ENCODE measurements at regions not wholly inside any gene's neighbourhood (a gene's known extent, or its start where the extent isn't known, plus 50 kb on each side); places are given as distances from the start of the nearest gene placed in this dataset.

DNA sequence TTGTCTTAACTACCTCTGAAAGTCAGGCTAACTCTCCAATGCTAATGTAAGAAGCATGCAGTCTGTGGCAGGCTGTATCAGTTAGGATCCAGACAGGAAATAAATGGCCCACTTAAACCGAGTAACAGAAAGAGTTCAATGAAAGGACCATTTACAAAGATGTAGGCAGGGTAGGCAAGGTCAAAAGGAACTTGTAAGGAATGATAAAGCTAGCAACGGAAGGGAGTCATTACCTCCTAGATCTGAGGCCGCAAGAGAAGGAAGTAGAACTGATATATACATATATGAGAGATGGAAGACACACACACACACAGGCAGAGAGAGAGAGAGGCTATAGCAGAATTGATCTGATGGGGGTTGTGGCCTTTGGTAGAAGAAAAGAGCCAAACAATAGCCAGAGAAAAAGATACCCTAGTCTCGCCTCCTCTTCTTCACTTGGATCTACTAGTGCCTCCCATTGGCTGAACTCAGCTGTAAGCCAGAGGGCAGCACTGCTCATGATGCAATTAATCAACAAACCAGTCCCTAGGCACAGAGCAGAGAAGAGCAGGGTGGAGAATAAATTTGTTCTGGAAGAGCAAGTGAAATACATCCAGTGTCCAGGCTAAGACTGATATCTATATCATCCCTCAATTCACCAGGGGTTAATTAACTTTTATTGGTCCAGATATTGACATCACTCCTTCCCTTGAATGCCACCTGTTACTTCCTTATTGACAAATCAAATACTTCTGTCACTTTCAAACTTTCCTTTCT is 91.2 kb downstream of the LSMEM1 start:
- Histone ChIP-seq H3K4me3 (no peak overlapping the region), H3K27ac (peak overlapping the region in 1 of 2 donors; percentile 33), H3K9me3 (no peaks in the 10 kb centered on the region), H3K27me3 (replicated peaks; ENCODE audit: insufficient read depth) (no peaks in the 10 kb centered on the region), H3K36me3 (no peaks in the 10 kb centered on the region), H3K4me1 (replicated peaks) (no peaks in the 10 kb centered on the region)
- DNase-seq (ENCODE audit: low spot score): no peak
- intact Hi-C loops (cut with DNase I): no loop called here
- TF ChIP-seq, protein P1, sequence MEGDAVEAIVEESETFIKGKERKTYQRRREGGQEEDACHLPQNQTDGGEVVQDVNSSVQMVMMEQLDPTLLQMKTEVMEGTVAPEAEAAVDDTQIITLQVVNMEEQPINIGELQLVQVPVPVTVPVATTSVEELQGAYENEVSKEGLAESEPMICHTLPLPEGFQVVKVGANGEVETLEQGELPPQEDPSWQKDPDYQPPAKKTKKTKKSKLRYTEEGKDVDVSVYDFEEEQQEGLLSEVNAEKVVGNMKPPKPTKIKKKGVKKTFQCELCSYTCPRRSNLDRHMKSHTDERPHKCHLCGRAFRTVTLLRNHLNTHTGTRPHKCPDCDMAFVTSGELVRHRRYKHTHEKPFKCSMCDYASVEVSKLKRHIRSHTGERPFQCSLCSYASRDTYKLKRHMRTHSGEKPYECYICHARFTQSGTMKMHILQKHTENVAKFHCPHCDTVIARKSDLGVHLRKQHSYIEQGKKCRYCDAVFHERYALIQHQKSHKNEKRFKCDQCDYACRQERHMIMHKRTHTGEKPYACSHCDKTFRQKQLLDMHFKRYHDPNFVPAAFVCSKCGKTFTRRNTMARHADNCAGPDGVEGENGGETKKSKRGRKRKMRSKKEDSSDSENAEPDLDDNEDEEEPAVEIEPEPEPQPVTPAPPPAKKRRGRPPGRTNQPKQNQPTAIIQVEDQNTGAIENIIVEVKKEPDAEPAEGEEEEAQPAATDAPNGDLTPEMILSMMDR (IDR thresholded peaks at IDR 0.05): peak in 1 of 4 experiments; percentile 31
- TF ChIP-seq POLR2AphosphoS5 (IDR thresholded peaks at IDR 0.05) (no peak), POLR2A (IDR thresholded peaks at IDR 0.05) (no peak)
- WGBS: 77% methylated on average over 4 of the region's 4 CpGs

DNA sequence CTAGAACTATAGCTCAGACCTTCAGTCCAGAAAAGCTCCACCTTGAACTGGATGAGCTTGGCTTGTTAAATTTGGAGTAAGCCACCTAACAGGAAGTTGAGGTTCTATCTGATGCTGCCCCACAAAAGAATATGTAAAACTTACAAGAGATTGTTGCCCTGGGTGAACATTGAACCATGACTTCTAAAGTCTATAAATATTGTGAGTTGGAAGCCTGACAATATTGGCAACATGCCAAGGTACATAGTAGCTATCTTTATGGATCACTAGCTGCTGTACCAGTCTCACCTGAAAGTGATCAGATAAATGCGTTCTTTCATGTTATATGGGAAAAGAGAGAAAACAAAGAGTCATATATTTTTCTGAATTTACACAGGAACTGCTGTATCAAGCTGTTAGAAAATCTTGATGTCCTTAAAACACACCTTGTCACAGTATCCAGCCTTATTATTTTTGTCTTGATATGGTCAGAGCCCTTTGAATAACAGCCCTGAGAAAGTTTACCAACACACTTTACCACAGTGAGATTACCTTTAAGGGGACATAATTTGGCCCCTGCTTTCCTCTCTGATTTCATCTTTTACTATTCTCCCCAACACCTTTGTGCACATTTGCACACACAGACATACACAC is 92.0 kb downstream of the LSMEM1 start:
- H3K4me3 ChIP-seq: no peak overlapping the region
- H3K9me3 ChIP-seq: no peaks in the 10 kb centered on the region
- peak; percentile 85 for TF ChIP-seq POLR2AphosphoS5 (IDR thresholded peaks at IDR 0.05)
- TF ChIP-seq, protein P1 (IDR thresholded peaks at IDR 0.05): no peak
- H3K27me3 ChIP-seq (replicated peaks; ENCODE audit: insufficient read depth): no peaks in the 10 kb centered on the region
- 17% methylated on average over 1 of the region's 1 CpG for WGBS
- intact Hi-C loops (cut with DNase I): no loop called here
- H3K4me1 ChIP-seq (replicated peaks): no peaks in the 10 kb centered on the region
- DNase-seq (ENCODE audit: low spot score): peak; percentile 93
- H3K36me3 ChIP-seq: no peaks in the 10 kb centered on the region
- peak overlapping the region; percentile 25 to 49 for H3K27ac ChIP-seq

DNA sequence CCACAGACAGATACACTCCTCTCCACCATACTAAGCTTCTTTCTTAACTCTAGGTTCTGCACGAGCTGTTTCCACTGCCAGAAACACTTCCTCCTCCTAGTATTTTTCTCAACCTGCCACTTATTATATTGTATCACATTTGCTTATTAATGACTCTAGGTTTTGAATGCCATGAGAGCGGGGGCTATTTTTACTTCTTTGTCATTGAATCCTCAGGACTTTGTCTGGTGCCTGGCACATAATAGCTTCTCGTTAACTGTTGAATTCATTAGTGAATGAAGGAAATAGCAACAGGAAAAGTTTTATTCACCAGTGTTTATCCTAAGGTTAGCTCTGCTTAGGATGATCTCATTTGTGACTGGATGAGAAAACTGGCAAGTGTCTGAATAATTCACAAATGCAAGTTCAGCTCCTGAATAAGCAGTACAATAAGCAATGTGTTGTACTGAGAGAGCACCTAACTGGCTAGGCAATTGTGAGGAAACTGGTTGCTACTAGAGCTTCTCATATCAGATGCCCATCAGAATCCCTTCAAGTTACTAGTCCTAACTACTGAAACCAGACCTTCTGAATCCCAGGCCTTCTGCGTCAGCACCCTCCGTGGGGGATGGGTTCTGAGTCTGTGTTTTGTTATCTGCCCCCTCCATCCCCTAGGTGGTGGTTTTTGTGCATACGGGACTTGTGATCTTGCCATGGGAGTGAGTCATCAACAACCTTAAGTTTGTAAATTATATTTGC is 92.7 kb downstream of the LSMEM1 start:
- Histone ChIP-seq H3K9me3 (no peaks in the 10 kb centered on the region), H3K36me3 (no peaks in the 10 kb centered on the region), H3K27me3 (replicated peaks; ENCODE audit: insufficient read depth) (no peaks in the 10 kb centered on the region), H3K27ac (peak overlapping the region; percentile 25 to 49), H3K4me3 (no peak overlapping the region), H3K4me1 (replicated peaks) (no peaks in the 10 kb centered on the region)
- WGBS: 37% methylated on average over 6 of the region's 6 CpGs
- no peak for DNase-seq (ENCODE audit: low spot score)
- TF ChIP-seq POLR2AphosphoS5 (IDR thresholded peaks at IDR 0.05): no peak
- TF ChIP-seq, protein P1 (IDR thresholded peaks at IDR 0.05): no peak
- intact Hi-C loops (cut with DNase I): no loop called here

DNA sequence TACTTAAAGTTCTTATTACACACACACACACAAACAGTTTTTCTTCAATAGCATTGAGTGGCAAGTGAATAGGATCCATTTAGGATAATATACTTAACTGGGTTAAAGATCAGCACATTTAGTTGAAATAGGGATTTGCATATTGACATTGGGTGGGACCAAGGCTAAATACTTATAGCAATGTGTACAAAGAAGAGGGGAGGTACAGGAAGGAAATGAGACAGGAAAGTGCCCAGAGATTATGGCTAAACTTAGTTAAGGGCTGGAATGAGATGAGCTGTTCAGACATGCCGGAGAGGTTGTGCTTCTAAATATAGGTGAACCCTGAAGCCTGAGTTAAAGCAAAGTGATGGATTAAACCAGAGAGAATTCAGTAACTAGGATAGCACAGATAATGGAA is 95.1 kb downstream of the LSMEM1 start:
- Histone ChIP-seq H3K27ac (no peak overlapping the region), H3K4me3 (no peak overlapping the region), H3K9me3 (no peaks in the 10 kb centered on the region), H3K36me3 (no peaks in the 10 kb centered on the region), H3K27me3 (replicated peaks; ENCODE audit: insufficient read depth) (no peaks in the 10 kb centered on the region), H3K4me1 (replicated peaks) (no peaks in the 10 kb centered on the region)
- no peak for DNase-seq (ENCODE audit: low spot score)
- intact Hi-C loops (cut with DNase I): no loop called here
- TF ChIP-seq POLR2A (IDR thresholded peaks at IDR 0.05): no peak
- TF ChIP-seq, protein P1 (IDR thresholded peaks at IDR 0.05): no peak
- TF ChIP-seq POLR2AphosphoS5 (IDR thresholded peaks at IDR 0.05): no peak
- 32% methylated on average over 1 of the region's 1 CpG for WGBS

Measured in prostate gland (tissue), 2 donors.